ENCODE measurements at regions not wholly inside any gene's neighbourhood (a gene's known extent, or its start where the extent isn't known, plus 50 kb on each side); places are given as distances from the start of the nearest gene placed in this dataset.

GRCh38 chr14:94936901-94937685 is 167.2 kb upstream of the GSC start:
- no peaks in the 10 kb centered on the region for H4K20me1 ChIP-seq (ENCODE audit: control insufficient read depth, insufficient read depth)
- no peaks in the 10 kb centered on the region for H3K36me3 ChIP-seq (ENCODE audit: control insufficient read depth in 2 of 2, insufficient read depth in 2 of 2, low read length in 1 of 2)
- no peak overlapping the region for H3K4me3 ChIP-seq
- ChIA-PET CTCF (interaction anchor here (0.5 kb wide), 1 partner anchor 1253 kb away, joined by 3 read pairs; no protein-coding TSS in a partner anchor), RAD21 (ENCODE audit: unreplicated experiment) (no interaction called here), SMC1A (ENCODE audit: uncharacterized antibody, unreplicated experiment) (no interaction called here), POLR2A (no interaction called here)
- H3K27me3 ChIP-seq (replicated peaks in 1 of 2; ENCODE audit: control insufficient read depth in 2 of 2, insufficient read depth in 2 of 2, low read length in 1 of 2) = no peaks in the 10 kb centered on the region; a peak in 1 of 4 replicates
- no peaks in the 10 kb centered on the region for H3K79me2 ChIP-seq (ENCODE audit: control insufficient read depth, insufficient read depth, low read length)
- BruUV-seq (replicated peaks) = no TSS peak
- in situ Hi-C loops (cut with MboI) (no loop called here), intact Hi-C loops (cut with micrococcal nuclease; ENCODE audit: unreplicated experiment) (no loop called here)
- TF ChIP-seq NFXL1 (IDR thresholded peaks at IDR 0.05; ENCODE audit: borderline replicate concordance) (no peak), MTA2 (IDR thresholded peaks at IDR 0.05; ENCODE audit: low read depth) (no peak), POLR2AphosphoS2 (IDR thresholded peaks at IDR 0.05; ENCODE audit: low read depth, low read length) (no peak), RB1 (IDR thresholded peaks at IDR 0.05; ENCODE audit: borderline replicate concordance) (no peak), KLF5 (IDR thresholded peaks at IDR 0.05; ENCODE audit: partially characterized antibody) (no peak), EGR1 (IDR thresholded peaks at IDR 0.05; ENCODE audit: borderline replicate concordance in 1 of 2, low read depth in 2 of 2, low read length in 2 of 2) (no peak), YY1 (IDR thresholded peaks at IDR 0.05; ENCODE audit: low read depth, low read length) (no peak), PBX3 (IDR thresholded peaks at IDR 0.05; ENCODE audit: insufficient replicate concordance, low read depth, low read length) (no peak), POLR2AphosphoS5 (IDR thresholded peaks at IDR 0.05; ENCODE audit: low read length) (no peak), CREM (IDR thresholded peaks at IDR 0.05; ENCODE audit: low read depth) (no peak), MLLT1 (IDR thresholded peaks at IDR 0.05) (no peak), E2F4 (IDR thresholded peaks at IDR 0.05; ENCODE audit: low read depth, low read length) (no peak)
- WGBS (ENCODE audit: insufficient coverage, insufficient replicate concordance, low lambda C conversion rate, missing lambda C conversion rate) = 53% methylated on average over 24 of the region's 24 CpGs
- no peak for FAIRE-seq
- no peak for ATAC-seq
- H3K9me3 ChIP-seq (replicated peaks; ENCODE audit: control insufficient read depth, insufficient read depth, low read length) = no peaks in the 10 kb centered on the region
- no peak overlapping the region for H2AFZ ChIP-seq (ENCODE audit: control insufficient read depth, low read depth, low read length)
- H3K9ac ChIP-seq (ENCODE audit: control insufficient read depth, insufficient read depth, low read length) = no peak overlapping the region
- no peak for DNase-seq (ENCODE audit: low read depth, low spot score)
- H3K27ac ChIP-seq (ENCODE audit: control insufficient read depth, insufficient read depth) = no peak overlapping the region
- no peak overlapping the region for H3K4me2 ChIP-seq (ENCODE audit: control insufficient read depth, insufficient read depth)
- H3K4me1 ChIP-seq (ENCODE audit: control insufficient read depth, insufficient read depth, low read length) = no peaks in the 10 kb centered on the region

Measured in GM12878 (cell line).